PC-3 (cell line): ENCODE measurements at regions not wholly inside any gene's neighbourhood (a gene's known extent, or its start where the extent isn't known, plus 50 kb on each side); places are given as distances from the start of the nearest gene placed in this dataset.

Source experiments
- CTCF ChIP-seq: fragments of 300-600 bp; sonication (generic); conservative IDR thresholded peaks from 2 replicates; pipeline ENCODE4 v1.5.1; 2017; ENCODE audit warnings: antibody characterized with exemption, low read depth, mild to moderate bottlenecking, low read length
- EZH2 ChIP-seq: fragments of 300-600 bp; sonication (generic); IDR thresholded peaks from one replicate; pipeline ENCODE4 v1.6.1; 2017; ENCODE audit warnings: antibody characterized with exemption, mild to moderate bottlenecking, low read length; ENCODE audit not compliant: unreplicated experiment
- EZH2phosphoT487 ChIP-seq: fragments of 300-600 bp; sonication (generic); IDR thresholded peaks from 2 replicates; pipeline ENCODE4 v1.6.1; 2018; ENCODE audit warnings: mild to moderate bottlenecking, antibody characterized with exemption, low read length, borderline replicate concordance

GRCh38 chr14:89576960-89577359 lies 159.9 kb upstream of the FOXN3 start:
- TF ChIP-seq CTCF (no peak), EZH2 (no peak), EZH2phosphoT487 (no peak)
